ENCODE measurements at regions not wholly inside any gene's neighbourhood (a gene's known extent, or its start where the extent isn't known, plus 50 kb on each side); places are given as distances from the start of the nearest gene placed in this dataset.
A peak's percentile ranks its signal among the peaks of the same experiment; 100 is the strongest.
"Not testable (repeated sequence)": the region's sequence is repeated elsewhere in the genome, so short reads cannot be mapped to it uniquely, and the experiment has no call there.

- DNase-seq (ENCODE audit: insufficient read length, low spot score) (no peak), FAIRE-seq (no peak)
Measured at GRCh38 chr16:85515319-85515745, 97.8 kb upstream of the GSE1 start.

DNA sequence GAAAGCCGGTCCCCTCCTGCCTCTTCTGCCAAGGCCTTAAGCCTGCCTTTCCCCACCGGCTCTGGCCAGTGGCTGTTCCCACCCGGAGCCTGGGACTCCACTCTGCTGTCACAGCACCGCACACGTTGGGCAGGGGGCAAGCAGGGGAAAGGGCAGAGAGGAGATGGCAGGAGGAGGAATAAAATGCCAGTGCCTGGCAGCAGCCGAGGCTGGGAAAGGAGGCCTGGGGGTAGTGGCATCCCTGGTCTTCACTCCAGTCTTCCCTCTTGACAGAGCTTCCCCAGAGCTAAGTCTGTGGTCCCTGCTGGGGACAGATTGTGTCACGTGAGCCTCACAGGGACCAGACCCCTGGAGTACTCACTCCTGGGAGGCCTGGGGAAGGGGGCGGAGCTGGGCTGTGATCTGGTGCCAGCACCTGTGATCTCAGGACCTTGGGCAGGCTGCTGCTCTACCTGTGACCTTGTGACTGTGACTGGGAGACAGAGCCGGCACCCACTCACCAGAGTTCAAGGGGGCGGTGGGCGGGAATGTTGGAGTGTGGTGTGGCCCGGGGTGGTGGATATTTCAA, 97.2 kb upstream of the GSE1 start:
- no peak for DNase-seq (ENCODE audit: insufficient read length, low spot score)
- no peak for FAIRE-seq

DNA sequence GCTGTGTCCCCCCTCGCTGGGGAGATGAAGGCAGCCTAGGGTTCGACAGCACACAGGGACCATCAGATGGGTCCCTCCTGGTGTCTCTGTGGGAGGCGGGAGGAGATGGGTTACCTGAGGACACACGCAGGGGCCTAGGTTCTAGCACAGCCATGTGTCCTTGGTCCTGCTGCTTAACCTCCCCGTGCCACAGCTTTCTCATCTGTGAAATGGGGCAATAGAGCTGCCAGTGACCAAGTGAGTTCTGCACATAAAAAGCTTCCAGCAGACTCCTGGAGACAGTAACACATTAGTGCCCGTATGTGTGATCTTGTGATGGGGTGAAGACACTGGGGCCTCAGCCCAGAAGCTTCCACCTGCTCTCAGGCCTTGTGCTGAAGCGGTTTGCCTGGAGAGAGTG, 96.0 kb upstream of the GSE1 start:
- DNase-seq (ENCODE audit: insufficient read length, low spot score) = no peak
- no peak for FAIRE-seq

DNA sequence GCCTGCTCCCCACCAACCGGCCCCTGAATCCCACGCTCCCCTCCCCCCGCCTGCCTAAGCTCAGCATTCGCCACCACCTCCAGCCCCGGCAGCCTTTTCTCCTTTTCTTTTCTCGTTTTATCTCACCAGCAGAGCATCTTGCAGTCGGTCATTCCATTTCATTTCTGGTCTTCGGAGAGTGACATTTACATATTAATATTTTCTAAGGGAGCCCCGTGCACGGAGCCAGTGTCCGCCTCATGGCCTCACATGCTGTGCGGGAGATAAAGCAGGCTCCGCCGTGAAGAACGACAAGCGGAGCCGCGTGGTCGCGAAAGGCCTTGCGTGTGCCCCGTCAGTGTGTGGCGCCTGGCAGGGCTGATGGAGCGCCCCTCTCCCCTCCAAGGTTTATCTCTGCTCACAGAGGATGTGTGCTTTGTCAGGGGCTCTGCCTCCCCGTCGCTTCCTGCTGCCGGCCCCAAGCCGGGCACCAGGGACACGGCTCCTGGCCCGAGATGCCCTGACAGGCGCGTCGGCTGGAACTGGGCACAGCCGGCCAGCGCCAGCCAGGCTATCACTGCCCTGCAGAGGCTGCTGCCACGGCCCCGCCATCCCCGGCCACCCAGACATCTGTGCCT, 95.5 kb upstream of the GSE1 start:
- FAIRE-seq (no peak), DNase-seq (ENCODE audit: insufficient read length, low spot score) (no peak)

DNA sequence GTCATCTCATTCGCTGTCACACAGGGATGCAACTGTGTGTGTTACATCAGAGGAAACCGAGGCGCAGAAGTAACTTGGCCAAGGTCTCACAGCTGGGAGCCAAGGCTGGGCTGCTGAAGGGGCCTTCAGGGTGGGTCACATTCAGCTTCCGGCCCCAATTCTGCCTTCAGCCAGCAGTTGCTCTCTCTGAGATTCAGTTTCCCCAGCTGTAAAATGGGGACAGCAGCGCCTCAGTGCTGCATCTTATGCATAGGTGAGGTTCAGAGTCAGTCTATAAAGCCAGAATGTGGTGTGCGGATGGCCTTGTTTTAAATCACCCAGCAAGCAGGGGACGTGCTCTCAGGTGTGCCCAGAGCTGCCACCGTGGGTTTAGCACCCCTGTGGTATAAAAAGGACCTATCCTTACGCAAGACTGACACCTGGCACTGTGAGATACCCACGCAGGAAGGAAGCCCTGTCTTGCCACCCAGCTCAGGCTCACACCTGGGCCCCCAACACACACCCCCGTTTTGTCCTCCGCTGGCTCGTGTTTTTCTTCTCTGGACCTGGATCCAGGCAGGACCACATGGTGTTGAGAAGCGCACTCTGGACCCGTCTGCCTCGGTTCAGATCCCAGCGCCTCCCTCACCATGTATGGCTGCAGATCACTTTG, 94.6 kb upstream of the GSE1 start:
- no peak for FAIRE-seq
- DNase-seq (ENCODE audit: insufficient read length, low spot score) = no peak

DNA sequence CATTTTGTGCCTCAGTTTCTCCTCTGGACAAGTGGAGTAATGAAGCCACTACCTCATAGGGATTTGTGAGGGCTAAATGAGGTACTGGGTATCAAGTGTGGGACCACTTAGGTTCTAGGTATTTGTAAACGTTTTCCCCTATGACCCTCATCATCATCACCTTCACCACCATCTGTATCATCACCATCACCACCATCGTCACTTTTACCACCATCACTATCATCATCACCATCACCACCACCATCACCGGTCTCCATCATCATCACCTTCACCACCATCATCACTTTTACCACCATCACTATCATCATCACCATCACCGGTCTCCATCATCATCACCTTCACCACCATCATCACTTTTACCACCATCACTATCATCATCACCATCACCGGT, 94.1 kb upstream of the GSE1 start:
- FAIRE-seq; DNase-seq (ENCODE audit: insufficient read length, low spot score): not testable (repeated sequence)

- FAIRE-seq = peak; percentile 94
- DNase-seq (ENCODE audit: insufficient read length, low spot score) = no peak
Measured at GRCh38 chr16:85519540-85520231, 93.4 kb upstream of the GSE1 start.

- no peak for DNase-seq (ENCODE audit: insufficient read length, low spot score)
- FAIRE-seq = no peak
Measured at GRCh38 chr16:85520853-85521521, 92.1 kb upstream of the GSE1 start.

DNA sequence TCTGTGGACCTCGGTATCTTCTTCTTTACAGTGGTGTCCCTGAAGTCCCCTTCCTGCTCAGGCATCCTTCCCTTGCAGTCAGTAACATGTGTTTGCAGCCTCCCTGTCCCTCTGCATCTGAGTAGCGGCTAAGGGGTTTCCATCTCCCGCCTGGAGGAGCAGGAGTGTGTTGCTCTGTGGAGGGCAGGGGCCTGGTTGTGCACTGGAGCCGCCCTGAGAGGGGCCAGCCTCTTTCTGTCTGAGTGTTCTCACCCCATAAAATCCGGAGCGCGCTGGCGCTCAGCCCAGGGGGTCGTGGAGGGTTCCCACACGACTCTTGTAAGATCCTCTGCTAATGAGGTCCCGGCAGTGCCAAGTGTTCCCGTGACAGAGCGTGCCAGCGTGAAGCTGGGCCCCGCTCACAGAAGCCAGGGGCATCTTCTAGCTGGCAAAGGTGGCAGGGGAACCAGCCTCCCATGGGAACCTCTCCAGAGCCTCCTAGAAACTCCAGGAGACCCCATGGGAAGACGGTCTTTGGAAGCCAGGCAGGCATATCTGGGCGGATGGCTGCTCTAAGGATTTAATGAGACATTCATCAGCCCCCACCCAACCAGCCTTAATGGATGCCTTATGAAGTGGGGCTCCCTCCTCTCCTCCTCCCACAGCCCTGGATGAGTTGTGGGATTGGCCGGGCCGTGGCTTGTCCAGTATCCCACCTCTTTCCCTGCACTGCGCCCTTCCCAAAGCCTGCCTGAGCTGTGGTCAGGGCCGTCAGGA, 91.4 kb upstream of the GSE1 start:
- FAIRE-seq (no peak), DNase-seq (ENCODE audit: insufficient read length, low spot score) (no peak)

DNA sequence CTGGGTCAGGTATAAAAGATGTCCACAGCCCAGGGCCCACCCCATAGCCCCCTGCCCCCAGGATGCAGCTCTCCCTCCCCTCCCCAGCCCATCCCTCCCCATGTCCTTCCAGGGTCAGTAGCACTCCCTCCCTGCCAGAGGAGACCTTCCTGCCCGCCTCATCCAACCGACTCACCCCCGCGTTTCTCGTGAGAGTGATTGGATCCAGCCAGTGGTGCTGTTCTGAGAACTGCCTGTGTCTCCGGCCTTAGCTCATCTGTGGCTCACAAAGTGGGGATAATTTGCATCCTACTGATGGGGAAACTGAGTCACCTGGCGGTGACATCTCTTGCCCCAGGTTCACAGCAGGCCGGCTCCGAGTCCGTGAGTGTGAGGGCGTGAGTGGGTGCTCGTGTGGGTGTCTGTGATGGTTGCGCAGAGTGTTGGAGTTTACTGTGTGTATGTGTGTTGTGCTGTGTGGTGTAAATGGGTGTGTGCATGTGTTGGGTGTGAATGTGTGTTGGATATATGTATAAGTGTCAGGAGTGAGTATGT, 90.7 kb upstream of the GSE1 start:
- no peak for FAIRE-seq

GRCh38 chr16:85522842-85523601, 90.1 kb upstream of the GSE1 start:
- FAIRE-seq = peak; percentile 99
- no peak for DNase-seq (ENCODE audit: insufficient read length, low spot score)

More for the DNA sequence above, 90.7 kb upstream of the GSE1 start:
- DNase-seq (ENCODE audit: insufficient read length, low spot score) = no peak

- FAIRE-seq (peak; percentile 20), DNase-seq (ENCODE audit: insufficient read length, low spot score) (peak; percentile 51)
Measured at GRCh38 chr16:85523602-85524364, 89.3 kb upstream of the GSE1 start.

- FAIRE-seq (no peak), DNase-seq (ENCODE audit: insufficient read length, low spot score) (no peak)
Measured at GRCh38 chr16:85524365-85524629, 88.8 kb upstream of the GSE1 start.

GRCh38 chr16:85524630-85525419, 88.3 kb upstream of the GSE1 start:
- no peak for DNase-seq (ENCODE audit: insufficient read length, low spot score)
- FAIRE-seq = no peak

- FAIRE-seq (no peak), DNase-seq (ENCODE audit: insufficient read length, low spot score) (no peak)
Measured at GRCh38 chr16:85525420-85526184, 87.5 kb upstream of the GSE1 start.

- FAIRE-seq = no peak
Measured at GRCh38 chr16:85526185-85526974, 86.7 kb upstream of the GSE1 start.

More at GRCh38 chr16:85526185-85526974, 86.7 kb upstream of the GSE1 start:
- no peak for DNase-seq (ENCODE audit: insufficient read length, low spot score)

Measured in HTR-8/SVneo (cell line).